MM.1S (cell line): ENCODE measurements at regions not wholly inside any gene's neighbourhood (a gene's known extent, or its start where the extent isn't known, plus 50 kb on each side); places are given as distances from the start of the nearest gene placed in this dataset.

Experiments
- DNase-seq: peaks from one replicate; pipeline ENCODE4 v3.0.0-alpha.2; 2015
- H2AFZ ChIP-seq: fragments of 300-600 bp; sonication (generic); 2 replicates; pipeline ENCODE4 v1.6.0; 2016; ENCODE audit warnings: antibody characterized with exemption, low read length
- H3F3A ChIP-seq: fragments of 300-600 bp; sonication (generic); 2 replicates; pipeline ENCODE4 v1.6.1; 2016; ENCODE audit warnings: mild to moderate bottlenecking, antibody characterized with exemption, low read length, moderate library complexity, mixed read lengths; ENCODE audit not compliant: insufficient read depth
- H3K27ac ChIP-seq: fragments of 300-600 bp; sonication (generic); 2 replicates; pipeline ENCODE4 v1.5.1; 2016; ENCODE audit warnings: mild to moderate bottlenecking, low read length
- H3K27me3 ChIP-seq: fragments of 300-600 bp; sonication (generic); replicated peaks from 2 replicates; pipeline ENCODE4 v1.6.0; 2016; ENCODE audit warnings: low read length; ENCODE audit not compliant: insufficient read depth
- H3K36me3 ChIP-seq: fragments of 300-600 bp; sonication (generic); replicated peaks from 2 replicates; pipeline ENCODE4 v1.6.1; 2016; ENCODE audit warnings: mild to moderate bottlenecking, low read length, mixed read lengths; ENCODE audit not compliant: insufficient read depth
- H3K4me1 ChIP-seq: fragments of 300-600 bp; sonication (generic); 2 replicates; pipeline ENCODE4 v1.6.1; 2016; ENCODE audit warnings: low read length, mixed read lengths
- H3K4me2 ChIP-seq: fragments of 300-600 bp; sonication (generic); 2 replicates; pipeline ENCODE4 v1.6.0; 2016; ENCODE audit warnings: low read depth, low read length
- H3K4me3 ChIP-seq: fragments of 300-600 bp; sonication (generic); 2 replicates; pipeline ENCODE4 v1.5.1; 2016; ENCODE audit warnings: low read length, mixed read lengths
- H3K79me2 ChIP-seq: fragments of 300-600 bp; sonication (generic); 2 replicates; pipeline ENCODE4 v1.6.1; 2016; ENCODE audit warnings: mixed run types, low read length, mixed read lengths
- H3K9ac ChIP-seq: fragments of 300-600 bp; sonication (generic); 2 replicates; pipeline ENCODE4 v1.6.1; 2016; ENCODE audit warnings: low read length, mixed read lengths
- H3K9me2 ChIP-seq: fragments of 300-600 bp; sonication (generic); replicated peaks from 2 replicates; pipeline ENCODE4 v1.6.1; 2016; ENCODE audit warnings: mild to moderate bottlenecking, low read length, mixed read lengths; ENCODE audit not compliant: insufficient read depth
- H3K9me3 ChIP-seq: fragments of 300-600 bp; sonication (generic); replicated peaks from 2 replicates; pipeline ENCODE4 v1.6.1; 2016; ENCODE audit warnings: mild to moderate bottlenecking, low read length, mixed read lengths; ENCODE audit not compliant: insufficient read depth
- H4K20me1 ChIP-seq: fragments of 300-600 bp; sonication (generic); 2 replicates; pipeline ENCODE4 v1.6.1; 2016; ENCODE audit warnings: mild to moderate bottlenecking, low read length, moderate library complexity, mixed read lengths; ENCODE audit not compliant: insufficient read depth
- EZH2 ChIP-seq: fragments of 300-600 bp; sonication (generic); optimal IDR thresholded peaks from 2 replicates; pipeline ENCODE3; 2017; ENCODE audit warnings: low read depth, mild to moderate bottlenecking, antibody characterized with exemption, low read length, mixed read lengths
- EZH2phosphoT487 ChIP-seq: fragments of 300-600 bp; sonication (generic); IDR thresholded peaks from 2 replicates; pipeline ENCODE4 v1.6.1; 2018; ENCODE audit warnings: antibody characterized with exemption, low read length
- TF ChIP-seq, protein P1 (sequence below): fragments of 300-600 bp; sonication (generic); IDR thresholded peaks from 2 replicates; pipeline ENCODE4 v1.5.1; 2016; ENCODE audit warnings: antibody characterized with exemption, low read length, mixed read lengths

GRCh38 chr3:107949394-107949970, 141.3 kb downstream of the CD47 start:
- Histone ChIP-seq H3K4me2 (no peak overlapping the region), H4K20me1 (no peaks in the 10 kb centered on the region), H3K27ac (no peak overlapping the region), H3K4me1 (no peaks in the 10 kb centered on the region), H3K9me3 (no peaks in the 10 kb centered on the region), H2AFZ (no peak overlapping the region), H3F3A (no peaks in the 10 kb centered on the region), H3K36me3 (no peaks in the 10 kb centered on the region), H3K4me3 (no peak overlapping the region), H3K79me2 (no peaks in the 10 kb centered on the region), H3K9ac (no peak overlapping the region), H3K27me3 (no peaks in the 10 kb centered on the region), H3K9me2 (no peaks in the 10 kb centered on the region)
- no peak for DNase-seq
- TF ChIP-seq, protein P1, sequence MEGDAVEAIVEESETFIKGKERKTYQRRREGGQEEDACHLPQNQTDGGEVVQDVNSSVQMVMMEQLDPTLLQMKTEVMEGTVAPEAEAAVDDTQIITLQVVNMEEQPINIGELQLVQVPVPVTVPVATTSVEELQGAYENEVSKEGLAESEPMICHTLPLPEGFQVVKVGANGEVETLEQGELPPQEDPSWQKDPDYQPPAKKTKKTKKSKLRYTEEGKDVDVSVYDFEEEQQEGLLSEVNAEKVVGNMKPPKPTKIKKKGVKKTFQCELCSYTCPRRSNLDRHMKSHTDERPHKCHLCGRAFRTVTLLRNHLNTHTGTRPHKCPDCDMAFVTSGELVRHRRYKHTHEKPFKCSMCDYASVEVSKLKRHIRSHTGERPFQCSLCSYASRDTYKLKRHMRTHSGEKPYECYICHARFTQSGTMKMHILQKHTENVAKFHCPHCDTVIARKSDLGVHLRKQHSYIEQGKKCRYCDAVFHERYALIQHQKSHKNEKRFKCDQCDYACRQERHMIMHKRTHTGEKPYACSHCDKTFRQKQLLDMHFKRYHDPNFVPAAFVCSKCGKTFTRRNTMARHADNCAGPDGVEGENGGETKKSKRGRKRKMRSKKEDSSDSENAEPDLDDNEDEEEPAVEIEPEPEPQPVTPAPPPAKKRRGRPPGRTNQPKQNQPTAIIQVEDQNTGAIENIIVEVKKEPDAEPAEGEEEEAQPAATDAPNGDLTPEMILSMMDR = no peak
- TF ChIP-seq EZH2phosphoT487 (no peak), EZH2 (no peak)

- TF ChIP-seq EZH2 (no peak), EZH2phosphoT487 (no peak)
- TF ChIP-seq, protein P1 = no peak
Observed at GRCh38 chr3:107947203-107947602, 143.6 kb downstream of the CD47 start.

GRCh38 chr3:107946700-107947099, 144.1 kb downstream of the CD47 start:
- H3K79me2 ChIP-seq = no peaks in the 10 kb centered on the region
- H3K4me3 ChIP-seq = no peak overlapping the region
- no peaks in the 10 kb centered on the region for H3K9me3 ChIP-seq
- no peak overlapping the region for H3K27ac ChIP-seq
- H4K20me1 ChIP-seq = no peaks in the 10 kb centered on the region
- no peak overlapping the region for H2AFZ ChIP-seq
- no peaks in the 10 kb centered on the region for H3F3A ChIP-seq
- DNase-seq = no peak
- no peaks in the 10 kb centered on the region for H3K27me3 ChIP-seq
- H3K9me2 ChIP-seq = no peaks in the 10 kb centered on the region
- H3K36me3 ChIP-seq = no peaks in the 10 kb centered on the region
- TF ChIP-seq EZH2phosphoT487 (no peak), EZH2 (no peak)
- TF ChIP-seq, protein P1 = no peak
- H3K4me1 ChIP-seq = no peaks in the 10 kb centered on the region
- no peak overlapping the region for H3K4me2 ChIP-seq
- H3K9ac ChIP-seq = no peak overlapping the region

More at GRCh38 chr3:107947203-107947602, 143.6 kb downstream of the CD47 start:
- Histone ChIP-seq H4K20me1 (no peaks in the 10 kb centered on the region), H2AFZ (no peak overlapping the region), H3K9ac (no peak overlapping the region), H3K9me2 (no peaks in the 10 kb centered on the region), H3K4me2 (no peak overlapping the region), H3F3A (no peaks in the 10 kb centered on the region), H3K4me1 (no peaks in the 10 kb centered on the region), H3K4me3 (no peak overlapping the region), H3K27ac (no peak overlapping the region), H3K36me3 (no peaks in the 10 kb centered on the region), H3K79me2 (no peaks in the 10 kb centered on the region), H3K27me3 (no peaks in the 10 kb centered on the region), H3K9me3 (no peaks in the 10 kb centered on the region)
- no peak for DNase-seq
